Liver (tissue), 8 donors: ENCODE measurements at regions not wholly inside any gene's neighbourhood (a gene's known extent, or its start where the extent isn't known, plus 50 kb on each side); places are given as distances from the start of the nearest gene placed in this dataset.

Experiments used
- DNase-seq: peaks from one replicate; pipeline ENCODE4 v3.0.0-alpha.2; 2017; ENCODE audit warnings: low spot score
- H3K27ac ChIP-seq, 2 donors: one replicate each; pipeline ENCODE4 v1.7.0; 2013; ENCODE audit warnings: inconsistent platforms in 2 of 2, low read length in 2 of 2, control low read depth in 1 of 2, low read depth in 1 of 2, mild to moderate bottlenecking in 1 of 2
- H3K27me3 ChIP-seq, 4 donors: one replicate each; pipeline versions ENCODE4 v1.6.1 to v1.7.0; 2013; ENCODE audit warnings: low read length in 3 of 4, inconsistent platforms in 1 of 4, mild to moderate bottlenecking in 1 of 4, moderate library complexity in 1 of 4; ENCODE audit not compliant: control insufficient read depth in 4 of 4, insufficient read depth in 4 of 4
- H3K36me3 ChIP-seq, 4 donors: one replicate each; pipeline versions ENCODE4 v1.6.1 to v1.7.0; 2013; ENCODE audit warnings: low read length in 3 of 4, mild to moderate bottlenecking in 3 of 4, low read depth in 1 of 4, moderate library complexity in 1 of 4; ENCODE audit not compliant: control insufficient read depth in 4 of 4, insufficient read depth in 3 of 4
- H3K4me1 ChIP-seq, 4 donors: one replicate each; pipeline versions ENCODE4 v1.6.1 to v1.7.0; 2013; ENCODE audit warnings: low read length in 3 of 4, mild to moderate bottlenecking in 3 of 4, moderate library complexity in 1 of 4; ENCODE audit not compliant: control insufficient read depth in 4 of 4, insufficient read depth in 4 of 4
- H3K4me3 ChIP-seq, 3 donors: one replicate each; pipeline versions ENCODE4 v1.6.1 to v1.7.0; 2013; ENCODE audit warnings: low read length in 3 of 3, control low read depth in 1 of 3, low read depth in 1 of 3, mild to moderate bottlenecking in 1 of 3
- H3K9ac ChIP-seq, 2 donors: one replicate each; pipeline ENCODE4 v1.7.0; 2013; ENCODE audit warnings: low read length in 2 of 2, mild to moderate bottlenecking in 2 of 2, moderate library complexity in 2 of 2, control low read depth in 1 of 2, low read depth in 1 of 2
- H3K9me3 ChIP-seq, 4 donors: one replicate each; pipeline versions ENCODE4 v1.6.1 to v1.7.0; 2013; ENCODE audit warnings: low read length in 3 of 4; ENCODE audit not compliant: control insufficient read depth in 4 of 4
- ATF3 ChIP-seq: IDR thresholded peaks from 2 replicates; pipeline ENCODE4 v1.6.1; 2016; ENCODE audit warnings: antibody characterized with exemption
- CTCF ChIP-seq: fragments of 150-350 bp; IDR thresholded peaks from 2 replicates; pipeline ENCODE4 v1.5.1; 2017; ENCODE audit warnings: improper control_type of control experiment, low read depth, low read length; ENCODE audit not compliant: missing input control
- EGR1 ChIP-seq, 2 donors: IDR thresholded peaks; 2 replicates each; pipeline ENCODE4 v1.6.1; 2016 to 2018; ENCODE audit warnings: antibody characterized with exemption in 2 of 2, low read depth in 2 of 2
- FOXA2 ChIP-seq: IDR thresholded peaks from 2 replicates; pipeline ENCODE4 v1.6.1; 2016; ENCODE audit warnings: antibody characterized with exemption
- GABPA ChIP-seq, 2 donors: IDR thresholded peaks in 1 of 2; conservative IDR thresholded peaks in 1 of 2; 2 replicates each; pipeline ENCODE4 v1.6.1; 2016; ENCODE audit warnings: antibody characterized with exemption in 2 of 2, mild to moderate bottlenecking in 1 of 2, moderate library complexity in 1 of 2
- HNF4A ChIP-seq, 2 donors: conservative IDR thresholded peaks; 2 replicates each; pipeline ENCODE4 v1.6.1; 2016; ENCODE audit warnings: antibody characterized with exemption in 2 of 2, mild to moderate bottlenecking in 2 of 2
- HNF4G ChIP-seq: IDR thresholded peaks from 2 replicates; pipeline ENCODE4 v1.6.1; 2016; ENCODE audit warnings: antibody characterized with exemption
- JUND ChIP-seq, 2 donors: IDR thresholded peaks; 2 replicates each; pipeline ENCODE4 v1.6.1; 2016; ENCODE audit warnings: antibody characterized with exemption in 2 of 2
- NR2F2 ChIP-seq: IDR thresholded peaks from 2 replicates; pipeline ENCODE4 v1.6.1; 2016; ENCODE audit warnings: antibody characterized with exemption
- RAD21 ChIP-seq, 2 donors: IDR thresholded peaks; 2 replicates each; pipeline ENCODE4 v1.6.1; 2016; ENCODE audit warnings: antibody characterized with exemption in 2 of 2, mild to moderate bottlenecking in 2 of 2
- SP1 ChIP-seq: IDR thresholded peaks from 2 replicates; pipeline ENCODE4 v1.6.1; 2018; ENCODE audit warnings: antibody characterized with exemption, mild to moderate bottlenecking
- TAF1 ChIP-seq: conservative IDR thresholded peaks from 2 replicates; pipeline ENCODE4 v1.6.1; 2016; ENCODE audit warnings: antibody characterized with exemption, mild to moderate bottlenecking
- YY1 ChIP-seq: IDR thresholded peaks from 2 replicates; pipeline ENCODE4 v1.6.1; 2016; ENCODE audit warnings: antibody characterized with exemption, mild to moderate bottlenecking
- ZBTB33 ChIP-seq: IDR thresholded peaks from 2 replicates; pipeline ENCODE4 v1.6.1; 2016; ENCODE audit warnings: antibody characterized with exemption
- WGBS: extraction: QIAGEN DNeasy Blood & Tissue Kit; methylation state at CpG from one replicate; pipeline ENCODE4 v1.1.7; 2013; 5-methylcytosine and 5-hydroxymethylcytosine counted together
- TF ChIP-seq, protein P1 (sequence below): IDR thresholded peaks from 2 replicates; pipeline ENCODE4 v1.6.1; 2016; ENCODE audit warnings: antibody characterized with exemption, mild to moderate bottlenecking
- TF ChIP-seq, protein P2 (sequence below): IDR thresholded peaks from 2 replicates; pipeline ENCODE4 v1.6.1; 2016; ENCODE audit warnings: antibody characterized with exemption
- donor health status: healthy.
- donor health status: healthy.
- donor health status: healthy.
- donor health status: healthy.
- donor health status: healthy.

DNA sequence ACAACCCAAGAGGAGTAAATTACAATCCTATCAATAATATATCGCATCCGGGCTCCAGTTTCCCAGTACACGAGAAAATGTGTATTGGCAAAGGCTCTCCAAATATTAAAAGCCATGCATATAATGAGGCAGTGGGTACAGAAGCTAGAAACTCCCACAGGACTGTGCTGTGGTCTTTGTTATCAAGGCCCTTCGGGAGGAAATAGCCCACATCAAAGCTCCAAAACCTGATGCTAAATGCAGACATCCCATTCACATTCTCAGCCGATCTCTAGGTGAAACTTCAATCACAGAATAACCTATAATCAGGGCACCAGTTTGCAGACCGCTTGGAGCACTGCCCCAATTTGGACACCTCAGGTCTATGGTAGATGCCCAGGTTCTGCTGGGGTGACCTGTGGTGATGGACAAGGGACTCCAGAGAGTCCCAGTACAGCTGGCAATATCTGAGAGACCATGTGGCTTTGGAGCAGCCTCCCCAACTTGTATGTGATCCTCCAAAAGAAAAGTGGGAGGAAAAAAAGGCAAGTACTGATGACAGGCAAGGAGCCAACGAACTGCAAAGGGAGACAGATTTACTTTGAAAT is 148.8 kb upstream of the CAMK1G start:
- H3K36me3 ChIP-seq: no peaks in the 10 kb centered on the region
- H3K9ac ChIP-seq: no peak overlapping the region
- peaks cover 0 to 10% (median 4%) of the 10 kb centered on the region in 4 donors for H3K27me3 ChIP-seq
- H3K27ac ChIP-seq: no peak overlapping the region
- TF ChIP-seq ATF3 (no peak), NR2F2 (no peak), TAF1 (no peak), RAD21 (IDR thresholded peaks at IDR 0.05) (no peak), GABPA (IDR thresholded peaks at IDR 0.05 in 1 of 2, conservative IDR thresholded peaks at IDR 0.05 in 1 of 2) (no peak), SP1 (no peak), CTCF (no peak), YY1 (no peak), ZBTB33 (no peak), EGR1 (IDR thresholded peaks at IDR 0.05; ENCODE audit: low read depth in 2 of 2) (no peak), FOXA2 (no peak), HNF4A (conservative IDR thresholded peaks at IDR 0.05) (no peak), JUND (IDR thresholded peaks at IDR 0.05) (no peak), HNF4G (no peak)
- TF ChIP-seq, protein P1, sequence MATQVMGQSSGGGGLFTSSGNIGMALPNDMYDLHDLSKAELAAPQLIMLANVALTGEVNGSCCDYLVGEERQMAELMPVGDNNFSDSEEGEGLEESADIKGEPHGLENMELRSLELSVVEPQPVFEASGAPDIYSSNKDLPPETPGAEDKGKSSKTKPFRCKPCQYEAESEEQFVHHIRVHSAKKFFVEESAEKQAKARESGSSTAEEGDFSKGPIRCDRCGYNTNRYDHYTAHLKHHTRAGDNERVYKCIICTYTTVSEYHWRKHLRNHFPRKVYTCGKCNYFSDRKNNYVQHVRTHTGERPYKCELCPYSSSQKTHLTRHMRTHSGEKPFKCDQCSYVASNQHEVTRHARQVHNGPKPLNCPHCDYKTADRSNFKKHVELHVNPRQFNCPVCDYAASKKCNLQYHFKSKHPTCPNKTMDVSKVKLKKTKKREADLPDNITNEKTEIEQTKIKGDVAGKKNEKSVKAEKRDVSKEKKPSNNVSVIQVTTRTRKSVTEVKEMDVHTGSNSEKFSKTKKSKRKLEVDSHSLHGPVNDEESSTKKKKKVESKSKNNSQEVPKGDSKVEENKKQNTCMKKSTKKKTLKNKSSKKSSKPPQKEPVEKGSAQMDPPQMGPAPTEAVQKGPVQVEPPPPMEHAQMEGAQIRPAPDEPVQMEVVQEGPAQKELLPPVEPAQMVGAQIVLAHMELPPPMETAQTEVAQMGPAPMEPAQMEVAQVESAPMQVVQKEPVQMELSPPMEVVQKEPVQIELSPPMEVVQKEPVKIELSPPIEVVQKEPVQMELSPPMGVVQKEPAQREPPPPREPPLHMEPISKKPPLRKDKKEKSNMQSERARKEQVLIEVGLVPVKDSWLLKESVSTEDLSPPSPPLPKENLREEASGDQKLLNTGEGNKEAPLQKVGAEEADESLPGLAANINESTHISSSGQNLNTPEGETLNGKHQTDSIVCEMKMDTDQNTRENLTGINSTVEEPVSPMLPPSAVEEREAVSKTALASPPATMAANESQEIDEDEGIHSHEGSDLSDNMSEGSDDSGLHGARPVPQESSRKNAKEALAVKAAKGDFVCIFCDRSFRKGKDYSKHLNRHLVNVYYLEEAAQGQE: no peak
- TF ChIP-seq, protein P2, sequence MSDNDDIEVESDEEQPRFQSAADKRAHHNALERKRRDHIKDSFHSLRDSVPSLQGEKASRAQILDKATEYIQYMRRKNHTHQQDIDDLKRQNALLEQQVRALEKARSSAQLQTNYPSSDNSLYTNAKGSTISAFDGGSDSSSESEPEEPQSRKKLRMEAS: no peak
- no peak overlapping the region for H3K4me3 ChIP-seq
- no peaks in the 10 kb centered on the region for H3K4me1 ChIP-seq
- no peak for DNase-seq
- H3K9me3 ChIP-seq: no peaks in the 10 kb centered on the region
- WGBS: 71% methylated on average over 7 of the region's 7 CpGs
